HG03469 (cell line): ENCODE measurements at regions not wholly inside any gene's neighbourhood (a gene's known extent, or its start where the extent isn't known, plus 50 kb on each side); places are given as distances from the start of the nearest gene placed in this dataset.

Experiments
- ATAC-seq: cut with Tn5 transposase; IDR thresholded peaks from one replicate; pipeline ENCODE4 v1.9.1; 2021; ENCODE audit warnings: mild to moderate bottlenecking, moderate library complexity, moderate number of reproducible peaks; ENCODE audit not compliant: unreplicated experiment

DNA sequence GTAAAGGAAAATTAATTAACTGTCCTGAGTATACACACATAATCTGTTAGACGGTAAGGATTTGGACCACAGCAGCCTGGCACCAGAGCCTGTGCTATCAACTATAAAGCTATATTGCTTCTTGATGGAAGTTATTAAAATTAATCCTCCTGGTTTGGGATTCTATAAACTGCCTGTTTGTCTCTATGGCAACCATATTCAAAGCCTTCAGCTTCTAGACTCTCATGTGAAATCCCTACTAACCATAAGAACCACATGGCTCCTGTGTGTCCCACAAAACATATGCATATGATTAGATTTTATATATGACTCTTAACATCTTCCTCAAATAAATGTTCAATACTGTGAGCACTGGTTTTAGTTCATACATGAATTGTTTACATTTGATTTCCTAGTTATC, 380.8 kb downstream of the ANKRD50 start:
- ATAC-seq, result no peak

DNA sequence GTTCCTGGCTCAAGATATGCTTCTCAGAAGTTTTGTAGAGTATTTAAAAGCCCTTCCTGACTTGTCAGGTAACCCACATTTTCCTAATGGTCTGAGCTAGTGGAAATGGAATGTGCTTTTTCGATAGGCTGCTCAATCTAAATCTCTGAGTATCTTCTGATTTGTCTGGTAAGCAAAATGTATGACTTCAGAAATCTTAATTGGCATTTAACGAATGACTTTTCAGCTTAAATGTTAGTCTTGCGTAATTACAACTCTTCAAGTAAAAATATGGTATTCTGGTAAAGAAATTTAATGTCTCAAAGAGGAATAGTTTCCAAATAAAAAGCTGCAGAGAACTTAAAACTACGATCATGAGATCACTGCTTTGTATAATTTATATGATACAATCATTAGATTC, 379.1 kb downstream of the ANKRD50 start:
- ATAC-seq, result no peak

DNA sequence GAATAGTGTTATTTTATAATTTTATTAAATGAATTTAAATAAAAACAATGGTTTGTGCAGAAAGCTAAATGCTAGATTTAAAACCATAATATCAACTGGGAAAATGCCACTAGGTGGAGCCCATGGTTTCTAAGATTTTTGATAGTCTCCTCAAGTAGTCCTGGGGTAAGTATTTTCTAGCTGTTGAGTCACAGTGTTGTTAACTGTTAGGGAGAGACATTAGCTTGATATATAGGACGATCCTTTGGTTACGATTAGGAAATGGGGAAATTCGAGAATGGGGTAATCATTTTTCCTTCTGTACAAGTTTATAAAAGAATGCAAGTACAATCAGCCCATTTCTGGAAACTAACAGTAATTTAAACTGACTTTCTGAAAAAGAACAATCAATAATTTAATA, 378.4 kb downstream of the ANKRD50 start:
- ATAC-seq, result peak; percentile 69

DNA sequence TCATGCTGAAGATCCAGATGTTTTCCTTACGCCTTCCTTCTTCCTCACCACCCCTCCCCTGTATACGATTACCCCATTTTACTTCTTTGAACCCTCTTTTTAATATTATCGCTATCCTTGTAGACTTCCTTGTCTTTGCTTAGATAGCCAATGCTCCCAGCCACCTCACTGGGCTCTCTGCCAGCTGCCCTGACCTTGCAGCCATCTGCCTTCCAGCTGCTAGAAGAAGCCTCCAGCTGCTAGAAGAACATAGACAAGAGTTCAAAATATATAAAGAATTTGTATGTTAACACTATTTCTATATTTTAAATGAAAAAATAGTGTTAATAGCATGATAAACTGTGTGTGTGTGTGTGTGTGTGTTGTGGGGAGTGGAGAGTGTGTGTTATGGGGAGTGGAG, 374.7 kb downstream of the ANKRD50 start:
- no peak for ATAC-seq

DNA sequence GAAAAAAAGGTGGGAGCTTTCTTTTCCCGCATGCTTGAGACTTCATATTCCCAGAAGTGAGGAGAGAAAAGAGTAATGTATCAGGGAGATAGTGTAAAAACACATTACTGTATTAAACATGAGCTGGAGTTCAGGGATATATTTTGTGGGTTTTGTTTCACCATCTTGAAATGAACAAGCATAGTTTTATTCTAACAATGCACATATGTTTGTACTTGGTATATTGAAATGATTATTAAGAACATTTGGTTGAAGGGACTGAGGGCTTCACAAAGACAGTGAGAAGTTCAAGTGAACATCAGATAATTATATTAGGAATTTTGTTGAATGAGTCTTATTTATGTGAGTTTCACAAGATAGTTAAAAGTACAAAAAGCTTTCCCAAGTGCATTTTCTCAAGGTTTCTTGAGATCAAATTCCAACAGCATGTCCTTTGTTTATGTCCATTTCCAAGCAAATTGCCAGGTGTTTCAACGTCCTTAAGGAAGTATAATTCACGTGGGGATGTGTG, 368.8 kb downstream of the ANKRD50 start:
- ATAC-seq, result no peak

DNA sequence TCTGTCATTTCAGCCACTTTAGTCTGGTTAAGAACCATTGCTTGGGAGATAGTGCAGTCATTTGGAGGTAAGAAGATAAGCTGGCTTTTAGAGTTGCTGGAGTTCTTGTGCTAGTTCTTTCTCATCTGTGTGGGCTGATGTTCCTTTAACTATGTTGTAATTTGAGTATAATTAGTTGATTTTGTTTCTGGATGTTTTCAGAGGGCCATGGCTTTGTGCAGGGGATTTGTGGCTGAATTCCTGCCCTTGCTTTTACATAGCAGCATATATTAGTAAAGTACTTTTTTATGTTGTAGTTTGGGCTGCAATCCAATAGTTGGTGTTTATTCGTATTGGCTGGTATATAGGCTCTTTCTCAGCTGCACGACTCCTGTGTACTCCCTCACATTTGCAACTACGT, 339.6 kb downstream of the ANKRD50 start:
- no peak for ATAC-seq

DNA sequence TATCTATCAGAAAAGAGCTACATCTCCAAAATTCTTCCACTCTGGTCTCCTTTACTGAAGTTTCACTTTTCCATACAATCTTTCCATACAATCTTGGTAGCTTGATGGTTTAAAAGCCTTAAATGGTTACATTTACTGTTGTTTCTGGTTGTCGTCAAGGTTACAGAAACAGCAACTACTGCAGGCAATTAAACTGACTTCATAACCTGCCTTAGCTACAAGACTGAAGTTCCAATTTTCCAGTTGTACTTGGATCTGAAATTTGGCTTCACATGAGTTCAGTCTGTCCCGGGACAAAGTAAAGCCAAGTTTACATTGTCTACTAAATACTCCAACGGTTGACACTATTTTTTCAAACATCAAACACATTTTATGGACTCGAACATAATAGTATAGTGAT, 326.4 kb downstream of the ANKRD50 start:
- no peak for ATAC-seq

DNA sequence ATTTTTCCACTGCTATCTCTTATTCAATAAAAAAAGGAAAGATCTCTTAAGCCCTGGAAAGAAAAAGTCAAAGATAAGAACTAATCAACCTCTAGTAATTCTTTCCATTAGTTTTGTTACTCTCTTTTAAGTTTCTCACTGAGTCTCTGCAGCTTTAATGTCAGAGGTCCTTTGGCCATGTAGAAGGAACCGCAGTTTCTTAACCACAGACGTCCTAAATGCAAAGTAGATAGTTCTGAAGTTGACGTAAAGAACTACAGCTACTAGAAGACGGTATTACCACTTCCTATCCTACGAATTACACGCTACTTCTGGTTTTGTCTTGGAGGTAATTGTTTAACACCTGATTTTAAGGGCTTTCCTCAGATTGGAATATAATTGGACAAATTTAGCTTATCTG, 325.9 kb downstream of the ANKRD50 start:
- no peak for ATAC-seq

DNA sequence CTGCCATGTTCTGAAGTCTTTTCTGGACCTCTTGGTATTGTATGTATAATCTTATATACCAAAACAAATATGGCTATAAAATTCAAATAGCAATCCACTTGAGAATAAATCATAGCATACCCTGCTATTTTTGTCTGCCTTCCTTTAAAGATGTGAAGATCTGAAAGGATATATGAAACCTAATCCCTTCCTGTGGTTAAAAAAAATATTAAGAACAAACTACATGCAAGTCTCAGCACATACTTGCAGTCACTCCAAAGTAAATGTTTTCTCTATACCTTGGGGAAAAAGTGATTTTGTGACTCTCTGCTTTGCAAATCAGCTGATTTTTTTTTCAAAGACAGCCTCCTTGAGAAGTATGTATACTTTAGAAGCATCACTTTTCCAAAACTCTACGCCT, 322.9 kb downstream of the ANKRD50 start:
- ATAC-seq, result no peak

DNA sequence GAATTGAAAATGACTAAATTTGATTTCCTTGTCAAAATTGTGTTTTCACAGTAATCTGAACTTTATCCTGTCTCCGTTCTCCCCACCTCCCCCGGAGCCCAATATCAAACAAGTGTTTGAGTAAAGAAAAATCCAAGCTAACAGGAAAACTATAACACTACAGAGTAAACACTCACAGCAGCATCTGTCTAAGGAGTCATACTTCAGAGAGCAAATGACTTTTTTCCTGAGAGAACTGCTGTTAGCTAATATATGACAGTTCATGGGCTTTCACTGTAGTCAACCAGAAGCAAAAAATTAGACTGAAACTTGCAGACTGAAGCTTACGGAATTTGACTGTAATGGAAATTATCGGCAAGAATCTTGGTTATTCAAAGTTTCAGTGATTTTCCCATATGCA, 321.7 kb downstream of the ANKRD50 start:
- no peak for ATAC-seq

DNA sequence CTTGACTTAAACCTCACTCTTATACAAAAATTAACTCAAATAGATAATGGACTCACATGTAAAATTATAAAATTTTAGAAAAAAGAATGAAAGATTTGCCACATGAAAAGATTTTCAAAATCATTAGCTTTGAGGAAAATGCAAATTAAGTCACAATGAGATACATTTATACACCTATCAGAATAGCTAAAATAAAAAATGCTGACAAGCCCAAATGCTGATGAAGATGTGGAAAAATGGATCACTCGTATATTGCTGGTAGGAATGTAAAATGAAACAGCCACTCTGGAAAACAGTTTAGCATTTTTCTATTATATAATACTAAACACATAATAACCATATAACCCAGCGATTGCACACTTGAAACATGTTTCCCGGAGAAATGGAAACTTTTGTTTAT, 316.2 kb downstream of the ANKRD50 start:
- no peak for ATAC-seq

DNA sequence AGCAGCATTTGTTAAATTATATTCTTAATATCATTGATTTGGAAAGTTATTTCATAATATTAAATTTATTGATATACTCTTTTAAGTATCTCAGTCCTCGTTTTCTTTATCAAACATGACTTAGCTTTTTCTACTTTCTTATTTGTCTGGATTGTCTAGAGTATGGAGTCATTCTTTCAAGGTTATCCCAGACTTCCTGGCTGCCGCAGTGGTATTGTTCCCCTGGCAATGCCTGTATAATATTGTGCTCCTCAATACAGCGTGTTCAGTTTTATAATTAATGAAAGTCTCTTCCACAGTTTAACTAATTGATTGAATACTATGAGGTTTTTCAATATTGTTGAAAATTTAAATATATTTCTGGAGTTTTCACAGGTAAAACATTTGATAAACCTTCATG, 310.9 kb downstream of the ANKRD50 start:
- no peak for ATAC-seq

DNA sequence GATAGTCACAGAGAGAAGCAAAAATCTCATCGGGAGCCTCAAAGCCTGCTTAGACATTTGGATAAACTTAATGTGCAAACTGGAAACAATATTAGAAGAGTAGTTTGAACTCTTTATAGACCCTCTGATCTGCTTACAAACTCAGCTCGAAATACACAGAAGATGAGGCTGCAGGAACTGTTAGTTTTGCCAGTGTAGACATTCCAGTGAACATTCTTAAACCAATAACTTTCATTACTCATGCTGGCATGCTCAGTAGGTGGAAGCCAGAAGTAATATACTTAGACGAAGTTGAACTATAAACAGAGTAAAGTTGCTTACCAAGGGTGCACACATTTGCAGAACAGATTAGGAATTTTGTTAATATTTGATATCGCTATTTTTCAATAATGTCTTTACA, 303.5 kb downstream of the ANKRD50 start:
- ATAC-seq, result no peak

DNA sequence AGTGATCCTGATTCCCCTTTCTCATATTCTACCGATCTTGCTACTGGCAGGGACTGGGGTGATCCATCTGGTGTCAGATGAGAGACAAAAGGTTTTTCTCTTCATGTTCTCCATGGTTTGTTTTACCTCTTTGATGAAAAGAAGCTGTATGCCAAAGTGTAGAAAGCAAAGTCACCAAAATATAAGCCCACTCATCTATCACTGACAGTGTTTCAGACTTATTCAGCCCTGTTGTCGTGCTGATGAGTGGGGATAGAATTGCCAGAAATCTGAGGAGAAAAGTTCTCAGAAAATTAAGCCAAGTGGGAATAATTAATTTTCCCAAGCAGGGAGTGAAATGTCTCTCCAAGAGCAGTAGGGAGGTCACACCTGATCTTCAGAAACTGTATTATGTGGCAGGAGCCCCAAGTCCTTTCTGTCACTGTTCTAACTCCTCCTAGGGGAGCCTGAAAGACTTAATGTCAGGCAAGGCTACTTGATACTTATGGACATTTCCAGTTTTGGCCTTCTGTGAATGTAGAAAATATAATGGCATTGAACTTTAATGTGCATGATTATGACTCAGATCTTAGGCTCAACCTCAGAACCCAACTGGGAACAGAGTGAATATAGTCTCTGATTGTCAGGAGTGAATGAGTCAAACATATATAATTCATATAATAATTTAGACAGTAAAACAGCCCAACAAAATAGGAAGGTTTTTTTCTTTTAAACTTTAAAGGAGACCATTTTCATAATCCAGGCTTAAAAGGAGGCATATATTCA, 298.1 kb downstream of the ANKRD50 start:
- ATAC-seq, result no peak

DNA sequence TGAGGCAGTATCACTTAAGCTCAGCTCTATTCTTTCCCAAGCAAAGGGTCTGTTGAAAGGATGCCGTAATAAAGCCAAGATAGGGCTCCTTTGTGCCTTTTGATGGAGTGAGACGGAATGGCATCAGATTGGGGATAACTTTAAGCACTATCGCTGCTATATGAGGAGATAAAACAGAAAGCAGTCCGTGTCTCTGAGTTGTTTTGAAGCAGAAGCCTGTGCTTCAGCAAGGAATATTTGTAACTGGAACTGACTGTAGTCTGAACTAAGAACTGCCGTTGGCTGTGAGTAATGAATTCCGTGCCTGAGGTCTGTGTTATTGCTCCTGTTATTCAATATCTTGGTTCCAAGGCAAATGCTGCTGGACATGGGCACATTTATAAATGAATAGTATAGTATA, 297.4 kb downstream of the ANKRD50 start:
- no peak for ATAC-seq

DNA sequence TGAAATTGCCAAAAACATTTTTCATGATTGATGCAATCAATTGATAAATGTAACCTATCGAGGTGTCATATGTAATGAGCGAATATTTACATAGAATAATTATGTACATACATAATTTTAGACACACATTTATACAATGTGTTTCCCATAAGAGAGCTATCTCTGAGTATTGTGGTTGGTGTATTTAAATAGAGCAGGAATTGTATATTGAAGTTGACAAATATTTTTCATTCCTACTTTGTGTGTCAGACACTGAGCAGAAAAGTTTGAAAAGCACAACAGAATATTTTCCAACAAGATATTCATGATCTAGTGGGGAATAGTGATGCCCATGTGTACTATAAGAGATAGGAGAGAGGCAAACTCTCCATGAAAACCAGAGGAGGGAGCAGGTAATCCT, 295.2 kb downstream of the ANKRD50 start:
- ATAC-seq, result no peak

DNA sequence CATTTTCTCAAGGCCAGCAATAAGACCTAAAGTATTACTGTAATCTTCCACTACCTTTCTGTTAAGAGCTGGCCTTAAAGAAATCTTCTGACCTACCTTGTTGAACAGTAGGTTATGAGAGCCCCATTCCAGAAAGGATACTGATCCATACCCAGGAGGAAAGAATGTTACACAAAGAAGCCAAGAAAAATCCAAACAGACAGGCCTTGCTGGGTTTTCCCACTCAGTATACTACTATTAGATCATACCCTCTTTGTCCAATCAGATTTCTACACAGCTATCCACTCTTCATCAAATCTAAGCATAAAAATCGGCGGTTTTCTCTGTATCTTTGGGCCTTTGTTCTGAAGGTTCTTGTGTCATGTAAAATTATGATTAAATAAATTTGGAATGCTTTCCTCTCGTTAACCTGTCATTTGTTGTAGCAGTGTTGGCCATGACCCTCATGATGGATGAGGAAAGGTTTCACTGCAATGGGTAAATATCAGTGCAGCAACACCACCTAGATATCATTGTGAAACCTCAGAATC, 292.3 kb downstream of the ANKRD50 start:
- ATAC-seq, result no peak

DNA sequence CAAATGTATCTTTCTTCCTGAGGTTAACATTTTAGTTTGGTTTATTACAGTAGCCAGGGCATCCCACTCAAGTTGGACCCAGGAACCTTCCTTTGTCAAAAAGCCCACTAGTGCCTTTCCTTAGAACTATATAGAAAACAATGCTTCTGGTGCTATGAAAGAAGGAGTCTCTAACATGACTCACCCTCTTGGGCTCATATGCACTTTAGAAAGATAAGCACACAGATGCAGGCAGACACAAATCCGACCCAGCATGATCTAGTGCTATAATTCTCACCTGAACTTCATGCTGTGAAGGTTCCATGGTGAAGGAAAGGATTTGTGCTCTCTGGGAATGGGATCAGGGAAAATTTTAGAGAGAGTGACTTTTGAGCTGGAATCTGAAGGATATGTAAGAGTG, 289.4 kb downstream of the ANKRD50 start:
- ATAC-seq, result no peak

DNA sequence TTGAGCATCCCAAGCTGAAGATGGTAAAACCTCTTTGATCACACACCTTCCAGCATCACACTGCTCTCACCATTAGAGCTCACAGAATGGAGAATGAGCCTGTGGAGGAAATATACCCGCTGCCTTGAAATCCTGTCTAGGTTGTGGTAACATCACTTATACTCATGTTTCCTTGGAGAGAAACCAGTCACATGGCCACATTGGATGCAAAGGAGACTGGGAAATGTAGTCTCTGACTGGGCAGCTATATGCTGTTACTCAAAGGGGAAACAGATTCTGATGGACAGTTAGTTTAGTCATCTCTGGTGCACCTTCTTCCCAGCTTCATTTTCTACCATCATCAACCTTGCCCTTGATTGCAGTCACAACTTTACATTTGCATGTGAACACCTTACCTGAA, 286.3 kb downstream of the ANKRD50 start:
- no peak for ATAC-seq

DNA sequence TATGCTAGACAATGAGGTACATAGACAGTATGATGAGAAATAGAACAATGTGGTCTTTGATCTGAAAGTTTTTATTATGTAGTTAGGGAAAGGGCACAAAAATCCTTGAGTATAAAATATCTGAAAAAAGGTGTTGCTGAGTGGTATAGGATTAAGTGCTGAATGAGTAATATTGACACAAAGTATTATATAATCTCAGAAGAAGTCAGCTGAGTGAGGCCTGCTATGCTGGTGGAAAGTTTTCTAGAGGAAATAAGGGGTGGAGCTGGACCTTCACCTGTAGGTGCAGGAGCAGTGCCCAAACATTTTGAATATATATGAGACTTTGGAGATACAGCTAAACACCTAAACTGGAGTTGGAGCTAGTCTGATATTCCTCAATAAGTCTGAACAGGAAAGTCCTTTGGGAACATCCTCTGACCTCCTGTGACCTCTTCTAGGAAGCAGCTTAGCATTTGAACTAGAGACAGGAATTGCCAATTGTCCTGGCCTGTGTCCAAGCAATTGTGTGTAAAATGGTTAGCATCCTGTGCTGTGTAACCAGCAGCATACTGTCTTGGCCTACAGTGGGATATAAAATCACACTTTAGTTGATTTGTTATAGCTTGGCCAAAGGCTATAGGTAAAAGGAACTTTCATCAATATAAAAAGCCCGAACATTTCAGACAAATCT, 285.3 kb downstream of the ANKRD50 start:
- no peak for ATAC-seq

DNA sequence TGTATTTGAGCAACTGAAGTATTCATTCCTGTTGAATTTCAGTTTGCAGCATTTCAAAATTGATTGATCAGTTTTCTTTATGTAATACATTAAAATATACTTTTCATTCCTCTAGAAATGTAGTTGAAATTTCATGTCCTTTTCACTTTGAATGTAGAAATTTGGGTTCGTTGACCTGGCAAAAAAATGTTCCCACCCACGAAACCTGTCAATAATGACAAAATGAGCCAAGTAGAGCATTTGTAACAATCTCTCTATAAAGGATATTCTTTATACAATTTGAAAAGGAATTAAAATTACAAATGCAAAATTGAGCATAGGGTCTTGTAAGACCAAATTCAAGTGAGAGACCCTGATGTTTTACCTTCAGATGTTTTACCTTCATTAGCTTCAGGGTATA, 283.9 kb downstream of the ANKRD50 start:
- no peak for ATAC-seq

DNA sequence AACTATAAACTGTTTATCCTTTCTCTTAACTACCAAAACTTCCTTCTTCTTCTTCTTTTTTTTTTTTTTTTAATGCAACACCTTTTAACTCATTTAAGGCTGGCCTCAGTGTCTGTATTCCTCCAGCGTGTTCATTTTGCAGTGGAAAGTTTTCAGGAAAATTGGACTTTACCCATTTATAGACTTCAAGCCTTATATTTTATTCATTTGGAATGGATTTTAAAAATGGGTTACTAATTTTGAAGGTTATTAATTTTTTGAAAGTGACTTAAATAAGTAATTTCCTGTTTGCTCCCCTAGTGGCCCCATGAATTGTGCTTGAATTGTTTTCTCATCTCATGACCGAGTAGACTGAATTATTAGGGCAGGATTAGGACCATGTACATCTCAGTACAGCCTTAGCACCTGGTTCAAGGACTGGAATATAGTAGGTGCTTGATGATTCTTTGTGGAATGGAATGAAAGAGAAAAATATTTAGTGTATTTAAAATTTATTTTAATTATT, 282.7 kb downstream of the ANKRD50 start:
- ATAC-seq, result no peak
